WTC11 (cell line): ENCODE measurements at regions not wholly inside any gene's neighbourhood (a gene's known extent, or its start where the extent isn't known, plus 50 kb on each side); places are given as distances from the start of the nearest gene placed in this dataset.

Source experiments
- ATAC-seq: fragments of 200-7000 bp; cut with Tn5 transposase; 2 replicates; pipeline ENCODE4 v1.10.0; 2021; ENCODE audit warnings: mild to moderate bottlenecking, moderate library complexity
- CTCF ChIA-PET: fragments of 300-600 bp; sonication (Branson Sonifier 250); formaldehyde crosslinking; loops from one replicate; lab custom pipeline; 2021; ENCODE audit warnings: antibody characterized with exemption; lab: Charles Lee
- POLR2A ChIA-PET: fragments of 350-600 bp; sonication (Branson Sonifier 250); formaldehyde crosslinking; loops from one replicate; lab custom pipeline; 2021; ENCODE audit warnings: antibody characterized with exemption; lab: Charles Lee
- DNase-seq: peaks from one replicate; pipeline ENCODE4 v3.0.0; 2021; ENCODE audit warnings: low spot score
- H3K27ac Mint-ChIP-seq: 2 replicates; pipeline ENCODE4 v1.8.0; 2021; ENCODE audit warnings: mixed read lengths
- H3K27me3 Mint-ChIP-seq: 2 replicates; pipeline ENCODE4 v1.8.0; 2021; ENCODE audit warnings: low read depth, mild to moderate bottlenecking, moderate library complexity, mixed read lengths
- H3K36me3 Mint-ChIP-seq: 2 replicates; pipeline ENCODE4 v1.8.0; 2021; ENCODE audit warnings: mixed read lengths
- H3K4me1 Mint-ChIP-seq: 2 replicates; pipeline ENCODE4 v1.8.0; 2022; ENCODE audit warnings: mixed read lengths
- H3K4me3 Mint-ChIP-seq: 2 replicates; pipeline ENCODE4 v1.8.0; 2021; ENCODE audit warnings: mild to moderate bottlenecking, moderate library complexity, mixed read lengths
- H3K9me3 Mint-ChIP-seq: 2 replicates; pipeline ENCODE4 v1.8.0; 2021; ENCODE audit warnings: mixed read lengths
- ARID4B ChIP-seq: sonication (generic); formaldehyde crosslinking; IDR thresholded peaks from 2 replicates; pipeline ENCODE4 v1.8.0; 2023; ENCODE audit warnings: missing genetic modification reagents, mild to moderate bottlenecking, borderline replicate concordance
- ATF6 ChIP-seq: sonication (generic); formaldehyde crosslinking; IDR thresholded peaks from 2 replicates; pipeline ENCODE4 v1.8.1; 2023; ENCODE audit warnings: mild to moderate bottlenecking, missing genetic modification reagents
- CBFB ChIP-seq: sonication (generic); formaldehyde crosslinking; IDR thresholded peaks from 2 replicates; pipeline ENCODE4 v1.8.1; 2022; ENCODE audit warnings: mild to moderate bottlenecking, low read depth, missing genetic modification reagents
- E2F1 ChIP-seq: sonication (generic); formaldehyde crosslinking; IDR thresholded peaks from 2 replicates; pipeline ENCODE4 v1.8.0; 2022; ENCODE audit warnings: mild to moderate bottlenecking, missing genetic modification reagents
- MLX ChIP-seq: sonication (generic); formaldehyde crosslinking; IDR thresholded peaks from 2 replicates; pipeline ENCODE4 v1.8.1; 2023; ENCODE audit warnings: mild to moderate bottlenecking, missing genetic modification reagents, moderate library complexity
- PREB ChIP-seq: sonication (generic); formaldehyde crosslinking; IDR thresholded peaks from 2 replicates; pipeline ENCODE4 v1.8.1; 2022; ENCODE audit warnings: mild to moderate bottlenecking, missing genetic modification reagents, moderate library complexity, borderline replicate concordance
- TP53 ChIP-seq: sonication (generic); formaldehyde crosslinking; IDR thresholded peaks from 2 replicates; pipeline ENCODE4 v1.8.1; 2023; ENCODE audit warnings: mild to moderate bottlenecking, missing genetic modification reagents
- USF2 ChIP-seq: sonication (generic); formaldehyde crosslinking; IDR thresholded peaks from 2 replicates; pipeline ENCODE4 v1.8.1; 2023; ENCODE audit warnings: mild to moderate bottlenecking, missing genetic modification reagents, moderate library complexity
- ZNF138 ChIP-seq: sonication (generic); formaldehyde crosslinking; conservative IDR thresholded peaks from 2 replicates; pipeline ENCODE4 v1.8.1; 2022; ENCODE audit warnings: mild to moderate bottlenecking, moderate library complexity, missing genetic modification reagents
- ZNF396 ChIP-seq: fragments of 250-450 bp; sonication (Bioruptor Pico); IDR thresholded peaks from 2 replicates; pipeline ENCODE4 v1.8.0; 2021; ENCODE audit warnings: mild to moderate bottlenecking, moderate library complexity, borderline replicate concordance
- ZNF532 ChIP-seq: fragments of 250-450 bp; sonication (Bioruptor Pico); IDR thresholded peaks from 2 replicates; pipeline ENCODE4 v1.9.0; 2021; ENCODE audit warnings: mild to moderate bottlenecking, borderline replicate concordance

- no peak overlapping the region for H3K4me3 Mint-ChIP-seq
- peaks cover 10% of the 10 kb centered on the region for H3K4me1 Mint-ChIP-seq
- no peak for DNase-seq
- TF ChIP-seq E2F1 (CRISPR knock-in tag) (no peak), CBFB (CRISPR knock-in tag) (no peak), TP53 (no peak), ARID4B (CRISPR knock-in tag) (no peak), PREB (no peak), ATF6 (no peak), MLX (CRISPR knock-in tag) (no peak), USF2 (CRISPR knock-in tag) (no peak), ZNF396 (CRISPR knock-in tag) (no peak), ZNF138 (CRISPR knock-in tag) (no peak), ZNF532 (CRISPR knock-in tag) (no peak)
- TF ChIP-seq, all 79 proteins: peak for 0
- Mint-ChIP-seq H3K27me3 (no peaks in the 10 kb centered on the region), H3K36me3 (no peaks in the 10 kb centered on the region), H3K9me3 (no peaks in the 10 kb centered on the region), H3K27ac (peak overlapping the region; percentile 91; the same call in 1 of the 2 replicates)
- no peak for ATAC-seq
- POLR2A ChIA-PET, result no interaction called here
- CTCF ChIA-PET, result no interaction called here
Observed at GRCh38 chr14:26709019-26709418, 111.2 kb upstream of the NOVA1 start.
